Neural cell (in vitro differentiated cells): ENCODE measurements at regions not wholly inside any gene's neighbourhood (a gene's known extent, or its start where the extent isn't known, plus 50 kb on each side); places are given as distances from the start of the nearest gene placed in this dataset.

ENCODE experiments used
- CTCF ChIP-seq: fragments of 450-650 bp; IDR thresholded peaks from 2 replicates; pipeline ENCODE4 v1.5.1; 2014; ENCODE audit warnings: antibody characterized with exemption, mild to moderate bottlenecking, moderate library complexity; ENCODE audit not compliant: poor library complexity, severe bottlenecking
- EZH2 ChIP-seq: fragments of 200-600, 300-800 bp; shearing (Covaris generic), sonication (generic); IDR thresholded peaks from 2 replicates; pipeline ENCODE4 v1.6.1; 2014; ENCODE audit warnings: antibody characterized with exemption, low read length, borderline replicate concordance, mild to moderate bottlenecking; ENCODE audit not compliant: insufficient read depth, poor library complexity, severe bottlenecking
- POLR2AphosphoS5 ChIP-seq: IDR thresholded peaks from 2 replicates; pipeline ENCODE4 v1.6.1; 2012
- TAF1 ChIP-seq: IDR thresholded peaks from 2 replicates; pipeline ENCODE4 v1.6.1; 2012; ENCODE audit warnings: low read depth

DNA sequence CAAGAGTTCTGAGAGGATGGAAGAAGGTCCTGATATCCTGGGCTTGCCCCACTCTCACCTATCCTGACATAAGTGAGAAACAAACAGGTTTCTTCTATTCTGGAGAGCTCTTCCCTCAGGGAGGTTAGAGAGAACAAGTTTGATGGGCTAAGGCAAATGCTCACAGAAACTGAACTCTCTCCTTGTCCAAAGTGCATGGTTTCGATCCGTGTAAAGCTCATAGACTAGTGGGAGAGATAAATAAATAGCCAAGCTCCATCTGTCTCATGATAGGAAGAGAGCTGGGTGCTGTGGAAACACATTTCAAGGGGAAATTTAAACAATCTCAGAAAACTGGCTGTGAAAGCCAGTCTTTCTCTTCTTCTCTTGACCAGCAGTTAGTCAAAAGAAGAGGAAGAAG lies 459.5 kb upstream of the LARGE1 start:
- TF ChIP-seq POLR2AphosphoS5, result no peak
- no peak for TF ChIP-seq EZH2
- no peak for TF ChIP-seq CTCF
- no peak for TF ChIP-seq TAF1
